ENCODE measurements at regions not wholly inside any gene's neighbourhood (a gene's known extent, or its start where the extent isn't known, plus 50 kb on each side); places are given as distances from the start of the nearest gene placed in this dataset.

DNA sequence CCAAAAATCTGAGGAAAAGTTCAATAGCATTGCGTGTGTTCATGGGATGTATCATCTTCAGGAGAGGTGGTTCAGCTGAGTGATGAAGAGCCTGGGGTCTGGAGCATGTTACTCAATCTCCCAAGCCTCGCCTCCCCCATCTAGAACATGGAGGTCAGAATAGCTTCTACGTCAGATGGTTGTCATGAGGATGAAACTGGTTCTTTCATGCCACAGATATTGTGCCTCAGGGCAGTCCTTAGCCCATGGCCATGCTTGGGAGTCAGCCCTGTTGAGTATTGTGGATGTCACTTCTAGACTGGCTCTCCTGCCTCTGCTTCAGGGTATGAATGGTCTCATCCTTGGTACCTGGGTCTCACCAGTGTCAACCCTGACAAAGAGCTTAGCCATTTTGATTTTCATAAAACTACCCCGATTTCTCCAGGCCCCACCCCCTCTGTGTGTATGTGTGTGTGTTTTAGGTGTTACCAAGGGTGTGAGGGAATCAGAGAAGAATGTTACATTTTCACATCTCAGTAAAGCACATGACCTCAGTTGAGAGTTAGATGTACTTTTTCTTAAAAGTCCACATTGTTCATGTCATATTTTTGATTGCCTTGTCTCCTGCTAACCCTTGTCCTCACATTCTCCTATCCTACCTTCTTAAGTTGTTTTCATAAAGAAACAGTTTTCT, 97.8 kb upstream of the CD180 start:
- no peaks in the 10 kb centered on the region for H3K27me3 ChIP-seq (ENCODE audit: control insufficient read depth, insufficient read depth, low read length)
- H3K27ac ChIP-seq (ENCODE audit: low read depth in 2 of 2, low read length in 2 of 2), result no peak overlapping the region
- H3K9me3 ChIP-seq (ENCODE audit: control insufficient read depth in 2 of 3, insufficient read depth in 1 of 3, low read length in 3 of 3), result no peaks in the 10 kb centered on the region
- H3K9ac ChIP-seq (ENCODE audit: low read length in 3 of 3), result no peak overlapping the region
- intact Hi-C loops (cut with DNase I), result no loop called here
- no peak for FAIRE-seq
- no peaks in the 10 kb centered on the region for H3K4me1 ChIP-seq (ENCODE audit: control insufficient read depth in 2 of 3, insufficient read depth in 2 of 3, low read depth in 1 of 3, low read length in 3 of 3)
- no peaks in the 10 kb centered on the region for H3K36me3 ChIP-seq (ENCODE audit: control insufficient read depth in 2 of 3, insufficient read depth in 3 of 3, low read length in 3 of 3)
- H3K4me3 ChIP-seq (ENCODE audit: low read length in 3 of 3), result no peak overlapping the region
- no peak for DNase-seq
- TF ChIP-seq, protein P1, sequence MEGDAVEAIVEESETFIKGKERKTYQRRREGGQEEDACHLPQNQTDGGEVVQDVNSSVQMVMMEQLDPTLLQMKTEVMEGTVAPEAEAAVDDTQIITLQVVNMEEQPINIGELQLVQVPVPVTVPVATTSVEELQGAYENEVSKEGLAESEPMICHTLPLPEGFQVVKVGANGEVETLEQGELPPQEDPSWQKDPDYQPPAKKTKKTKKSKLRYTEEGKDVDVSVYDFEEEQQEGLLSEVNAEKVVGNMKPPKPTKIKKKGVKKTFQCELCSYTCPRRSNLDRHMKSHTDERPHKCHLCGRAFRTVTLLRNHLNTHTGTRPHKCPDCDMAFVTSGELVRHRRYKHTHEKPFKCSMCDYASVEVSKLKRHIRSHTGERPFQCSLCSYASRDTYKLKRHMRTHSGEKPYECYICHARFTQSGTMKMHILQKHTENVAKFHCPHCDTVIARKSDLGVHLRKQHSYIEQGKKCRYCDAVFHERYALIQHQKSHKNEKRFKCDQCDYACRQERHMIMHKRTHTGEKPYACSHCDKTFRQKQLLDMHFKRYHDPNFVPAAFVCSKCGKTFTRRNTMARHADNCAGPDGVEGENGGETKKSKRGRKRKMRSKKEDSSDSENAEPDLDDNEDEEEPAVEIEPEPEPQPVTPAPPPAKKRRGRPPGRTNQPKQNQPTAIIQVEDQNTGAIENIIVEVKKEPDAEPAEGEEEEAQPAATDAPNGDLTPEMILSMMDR (IDR thresholded peaks at IDR 0.05; ENCODE audit: borderline replicate concordance, extremely low read depth, insufficient read depth), result no peak

DNA sequence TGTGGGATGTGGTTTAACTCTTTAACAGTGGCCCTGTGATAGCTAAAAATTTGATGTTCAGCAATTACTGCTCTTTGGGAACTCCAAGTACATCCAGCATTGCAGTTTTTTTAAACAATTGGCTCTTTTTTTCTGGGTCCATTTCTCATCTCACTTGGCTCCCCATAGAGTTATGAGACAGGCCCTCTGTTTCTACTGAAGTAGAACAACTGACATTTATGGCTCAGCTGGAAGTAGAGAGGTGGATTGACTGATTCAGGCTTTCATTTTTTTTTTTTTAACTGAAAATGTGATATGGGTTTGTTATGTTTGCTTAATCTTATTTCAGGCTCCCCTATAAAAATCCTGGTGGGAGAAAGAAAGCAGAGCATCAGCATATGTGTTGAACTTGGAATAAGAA, 96.6 kb upstream of the CD180 start:
- H3K9ac ChIP-seq (ENCODE audit: low read length in 3 of 3), result no peak overlapping the region
- TF ChIP-seq, protein P1 (IDR thresholded peaks at IDR 0.05; ENCODE audit: borderline replicate concordance, extremely low read depth, insufficient read depth), result no peak
- H3K4me3 ChIP-seq (ENCODE audit: low read length in 3 of 3), result no peak overlapping the region
- no peaks in the 10 kb centered on the region for H3K9me3 ChIP-seq (ENCODE audit: control insufficient read depth in 2 of 3, insufficient read depth in 1 of 3, low read length in 3 of 3)
- H3K27me3 ChIP-seq (ENCODE audit: control insufficient read depth, insufficient read depth, low read length), result no peaks in the 10 kb centered on the region
- FAIRE-seq (no peak), DNase-seq (no peak)
- intact Hi-C loops (cut with DNase I), result no loop called here
- no peaks in the 10 kb centered on the region for H3K4me1 ChIP-seq (ENCODE audit: control insufficient read depth in 2 of 3, insufficient read depth in 2 of 3, low read depth in 1 of 3, low read length in 3 of 3)
- no peaks in the 10 kb centered on the region for H3K36me3 ChIP-seq (ENCODE audit: control insufficient read depth in 2 of 3, insufficient read depth in 3 of 3, low read length in 3 of 3)
- no peak overlapping the region for H3K27ac ChIP-seq (ENCODE audit: low read depth in 2 of 2, low read length in 2 of 2)

DNA sequence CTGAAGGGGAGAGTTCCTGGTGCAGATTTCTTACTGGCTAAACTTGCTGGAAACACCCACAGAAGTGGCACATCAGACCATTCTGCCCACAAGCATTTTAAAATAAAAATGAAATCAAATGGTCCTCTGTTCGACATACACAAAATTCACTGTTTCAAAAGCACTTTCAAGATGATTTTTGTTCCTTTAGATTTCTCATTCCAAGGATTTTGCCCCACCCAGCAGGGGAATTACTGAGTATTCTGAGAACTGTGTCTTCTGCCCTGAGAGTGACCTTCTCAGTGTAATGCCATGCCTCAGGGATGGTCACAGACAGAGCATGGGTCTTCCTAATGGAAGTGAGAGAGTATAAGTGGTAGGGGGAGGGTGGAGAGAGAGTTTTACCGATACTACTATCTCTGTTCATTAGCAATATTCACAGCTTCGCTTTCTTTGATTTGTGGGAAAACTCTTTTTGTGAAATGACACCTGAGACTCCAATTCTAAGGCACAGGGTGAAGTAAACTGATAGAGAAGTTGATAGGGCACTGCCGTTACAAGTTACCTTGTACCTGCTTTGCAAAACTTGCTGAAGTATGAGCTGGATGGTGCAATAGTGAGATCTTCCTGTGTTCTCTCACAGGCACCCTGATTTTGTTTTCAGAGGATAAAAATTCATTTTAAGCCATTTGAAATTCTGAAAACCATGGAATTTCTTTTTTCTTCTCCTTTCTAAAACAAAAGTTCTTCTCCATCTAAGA, 95.8 kb upstream of the CD180 start:
- H3K9ac ChIP-seq (ENCODE audit: low read length in 3 of 3), result no peak overlapping the region
- TF ChIP-seq, protein P1 (IDR thresholded peaks at IDR 0.05; ENCODE audit: borderline replicate concordance, extremely low read depth, insufficient read depth), result no peak
- H3K27me3 ChIP-seq (ENCODE audit: control insufficient read depth, insufficient read depth, low read length), result no peaks in the 10 kb centered on the region
- H3K27ac ChIP-seq (ENCODE audit: low read depth in 2 of 2, low read length in 2 of 2), result no peak overlapping the region
- H3K36me3 ChIP-seq (ENCODE audit: control insufficient read depth in 2 of 3, insufficient read depth in 3 of 3, low read length in 3 of 3), result no peaks in the 10 kb centered on the region
- no peaks in the 10 kb centered on the region for H3K4me1 ChIP-seq (ENCODE audit: control insufficient read depth in 2 of 3, insufficient read depth in 2 of 3, low read depth in 1 of 3, low read length in 3 of 3)
- FAIRE-seq (no peak), DNase-seq (no peak)
- no peak overlapping the region for H3K4me3 ChIP-seq (ENCODE audit: low read length in 3 of 3)
- intact Hi-C loops (cut with DNase I), result no loop called here
- no peaks in the 10 kb centered on the region for H3K9me3 ChIP-seq (ENCODE audit: control insufficient read depth in 2 of 3, insufficient read depth in 1 of 3, low read length in 3 of 3)

Data from kidney (tissue), 13 donors.